Upper lobe of left lung (tissue), 6 donors: ENCODE measurements at regions not wholly inside any gene's neighbourhood (a gene's known extent, or its start where the extent isn't known, plus 50 kb on each side); places are given as distances from the start of the nearest gene placed in this dataset.

Experiments
- ATAC-seq, 2 donors: fragments of 200-7000 bp; cut with Tn5 transposase; one replicate each; pipeline ENCODE4 v1.9.1; 2022; ENCODE audit warnings: mild to moderate bottlenecking in 2 of 2, moderate library complexity in 2 of 2; ENCODE audit not compliant: low FRiP score in 2 of 2
- DNase-seq, 2 donors: peaks; one replicate each; pipeline ENCODE4 v3.0.0-alpha.2; 2019 to 2020
- H3K27ac ChIP-seq, 4 donors: fragments of 200-600 bp; sonication (generic); one replicate each; pipeline ENCODE4 v1.5.1; 2016 to 2019
- H3K27me3 ChIP-seq, 4 donors: fragments of 200-600 bp; sonication (generic); one replicate each; pipeline ENCODE4 v1.5.1; 2017 to 2019
- H3K36me3 ChIP-seq, 4 donors: fragments of 200-600 bp; sonication (generic); one replicate each; pipeline ENCODE4 v1.5.1; 2016 to 2019
- H3K4me1 ChIP-seq, 4 donors: fragments of 200-600 bp; sonication (generic); one replicate each; pipeline ENCODE4 v1.5.1; 2018 to 2019
- H3K4me3 ChIP-seq, 4 donors: fragments of 200-600 bp; sonication (generic); one replicate each; pipeline ENCODE4 v1.5.1; 2017 to 2019; ENCODE audit warnings: mild to moderate bottlenecking in 2 of 4, moderate library complexity in 1 of 4
- H3K9me3 ChIP-seq, 4 donors: fragments of 200-600 bp; sonication (generic); one replicate each; pipeline ENCODE4 v1.5.1; 2018 to 2019
- EP300 ChIP-seq, 4 donors: sonication (generic); formaldehyde crosslinking; IDR thresholded peaks; one replicate each; pipeline ENCODE4 v1.5.1; 2017; ENCODE audit warnings: antibody characterized with exemption in 4 of 4, control low read depth in 2 of 4
- POLR2A ChIP-seq, 4 donors: fragments of 450-650 bp; IDR thresholded peaks; one replicate each; pipeline ENCODE4 v1.5.1; 2016 to 2017; ENCODE audit warnings: antibody characterized with exemption in 4 of 4, mild to moderate bottlenecking in 2 of 4
- POLR2AphosphoS5 ChIP-seq, 2 donors: sonication (generic); formaldehyde crosslinking; IDR thresholded peaks; one replicate each; pipeline ENCODE4 v1.5.1; 2017; ENCODE audit warnings: antibody characterized with exemption in 2 of 2
- WGBS, 2 donors: methylation state at CpG; one replicate each; pipeline ENCODE4 v1.1.5; 2017 to 2018; 5-methylcytosine and 5-hydroxymethylcytosine counted together
- TF ChIP-seq, protein P1 (sequence below), 6 experiments: fragments of 450-650 bp in 4 of 6; fragments of 200-600 bp in 2 of 6; sonication (generic) in 2 of 6; IDR thresholded peaks; one replicate each; pipeline ENCODE4 v1.5.1; 2016 to 2019; ENCODE audit warnings: antibody characterized with exemption in 6 of 6
- donor health status: DM: no; HTN: no; CAD: no; lungs with moderate emphysema.
- donor health status: DM: no; HTN: yes; CAD: no; lungs with severe emphysema.

DNA sequence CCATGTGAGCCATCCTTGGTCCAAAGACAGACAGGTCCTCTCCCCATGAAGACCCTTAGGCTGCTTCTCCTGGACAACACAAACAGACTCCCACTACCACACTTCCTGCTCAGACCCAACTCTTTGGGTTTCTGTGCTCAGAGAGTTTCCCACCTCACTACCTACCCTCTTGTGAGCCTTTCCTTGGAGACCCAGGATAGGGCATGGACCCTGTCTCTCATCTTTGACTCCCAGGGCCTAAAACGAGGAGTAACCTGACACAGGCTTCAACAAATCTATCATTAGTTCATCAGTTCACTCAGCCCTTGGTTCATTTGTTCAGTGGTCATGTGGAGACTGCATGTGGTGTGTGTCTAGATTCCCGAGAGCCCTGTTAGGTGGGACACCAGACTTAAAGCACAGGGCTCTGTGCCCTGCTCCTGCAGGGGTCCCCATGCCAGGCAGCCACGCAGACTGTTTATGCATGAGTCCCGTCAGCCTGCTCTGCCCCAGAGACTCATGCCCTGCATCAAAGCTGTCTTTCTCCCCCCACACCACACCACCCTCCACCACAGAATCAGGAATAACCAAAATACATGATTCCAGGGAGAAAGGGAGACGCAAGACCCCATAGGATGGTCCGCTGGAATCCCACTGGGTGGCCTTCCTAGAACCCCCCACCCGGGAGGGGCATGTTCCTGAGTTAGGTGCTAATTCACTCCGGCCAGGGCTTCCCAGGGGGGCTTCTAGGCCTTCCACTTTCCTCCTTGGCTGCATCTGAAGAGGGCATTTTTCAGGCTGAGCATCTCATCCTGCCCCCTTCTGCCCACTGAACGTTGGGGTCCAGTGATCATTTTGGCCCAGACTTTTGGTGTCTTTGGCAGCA is 100.2 kb upstream of the TEX51 start:
- Histone ChIP-seq H3K4me3 (no peak overlapping the region), H3K36me3 (no peaks in the 10 kb centered on the region), H3K9me3 (no peaks in the 10 kb centered on the region), H3K27ac (no peak overlapping the region), H3K27me3 (no peaks in the 10 kb centered on the region), H3K4me1 (no peaks in the 10 kb centered on the region)
- ATAC-seq (no peak), DNase-seq (no peak)
- WGBS, 2 donors, result 66 to 72% methylated on average over 9 of the region's 9 CpGs
- TF ChIP-seq POLR2A (IDR thresholded peaks at IDR 0.05) (no peak), EP300 (IDR thresholded peaks at IDR 0.05) (no peak), POLR2AphosphoS5 (IDR thresholded peaks at IDR 0.05) (no peak)
- TF ChIP-seq, protein P1, sequence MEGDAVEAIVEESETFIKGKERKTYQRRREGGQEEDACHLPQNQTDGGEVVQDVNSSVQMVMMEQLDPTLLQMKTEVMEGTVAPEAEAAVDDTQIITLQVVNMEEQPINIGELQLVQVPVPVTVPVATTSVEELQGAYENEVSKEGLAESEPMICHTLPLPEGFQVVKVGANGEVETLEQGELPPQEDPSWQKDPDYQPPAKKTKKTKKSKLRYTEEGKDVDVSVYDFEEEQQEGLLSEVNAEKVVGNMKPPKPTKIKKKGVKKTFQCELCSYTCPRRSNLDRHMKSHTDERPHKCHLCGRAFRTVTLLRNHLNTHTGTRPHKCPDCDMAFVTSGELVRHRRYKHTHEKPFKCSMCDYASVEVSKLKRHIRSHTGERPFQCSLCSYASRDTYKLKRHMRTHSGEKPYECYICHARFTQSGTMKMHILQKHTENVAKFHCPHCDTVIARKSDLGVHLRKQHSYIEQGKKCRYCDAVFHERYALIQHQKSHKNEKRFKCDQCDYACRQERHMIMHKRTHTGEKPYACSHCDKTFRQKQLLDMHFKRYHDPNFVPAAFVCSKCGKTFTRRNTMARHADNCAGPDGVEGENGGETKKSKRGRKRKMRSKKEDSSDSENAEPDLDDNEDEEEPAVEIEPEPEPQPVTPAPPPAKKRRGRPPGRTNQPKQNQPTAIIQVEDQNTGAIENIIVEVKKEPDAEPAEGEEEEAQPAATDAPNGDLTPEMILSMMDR (IDR thresholded peaks at IDR 0.05), result no peak

DNA sequence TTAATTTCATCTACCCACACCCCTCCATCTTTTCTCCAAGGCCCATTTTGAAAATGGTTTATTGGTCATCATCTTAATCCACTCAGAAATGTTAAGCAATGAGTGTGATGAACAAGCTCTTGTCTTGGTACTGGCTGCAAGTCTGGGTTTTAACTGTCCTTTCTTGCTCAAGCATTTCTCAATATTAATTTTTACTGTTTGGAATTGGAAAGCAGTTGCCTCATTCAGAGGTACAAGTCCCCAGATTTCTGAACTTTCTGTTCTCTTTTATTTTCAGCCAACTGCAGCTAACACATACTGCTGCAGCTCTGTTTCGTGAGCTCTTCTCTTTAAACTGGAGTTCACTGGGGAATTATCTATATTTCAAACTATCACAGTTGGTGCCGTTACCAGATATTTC is 99.4 kb upstream of the TEX51 start:
- TF ChIP-seq EP300 (IDR thresholded peaks at IDR 0.05) (no peak), POLR2A (IDR thresholded peaks at IDR 0.05) (no peak), POLR2AphosphoS5 (IDR thresholded peaks at IDR 0.05) (no peak)
- TF ChIP-seq, protein P1 (IDR thresholded peaks at IDR 0.05), result no peak
- DNase-seq (no peak), ATAC-seq (no peak)
- WGBS, 2 donors, result 71 to 78% methylated on average over 2 of the region's 2 CpGs
- Histone ChIP-seq H3K27me3 (no peaks in the 10 kb centered on the region), H3K4me1 (no peaks in the 10 kb centered on the region), H3K36me3 (no peaks in the 10 kb centered on the region), H3K4me3 (no peak overlapping the region), H3K27ac (no peak overlapping the region), H3K9me3 (no peaks in the 10 kb centered on the region)

DNA sequence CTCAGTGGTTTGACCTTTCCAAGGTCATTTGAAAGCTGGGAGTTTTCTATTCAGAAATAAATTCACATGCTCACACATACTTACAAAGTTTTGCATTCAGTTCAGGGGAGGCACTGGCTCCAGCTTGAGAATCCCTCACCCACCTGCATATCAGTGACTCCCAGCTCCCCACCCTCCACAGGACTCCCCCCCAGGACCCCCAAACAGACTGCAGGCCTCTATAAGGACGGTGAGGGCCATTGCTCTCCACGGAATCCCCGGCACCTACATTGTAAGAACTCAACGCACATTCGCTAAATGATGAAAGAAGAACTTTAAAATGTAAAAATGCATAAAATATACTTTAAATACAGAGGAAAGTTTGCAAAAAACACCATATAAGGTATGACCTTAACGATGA is 97.2 kb upstream of the TEX51 start:
- Histone ChIP-seq H3K27ac (no peak overlapping the region), H3K36me3 (no peaks in the 10 kb centered on the region), H3K9me3 (no peaks in the 10 kb centered on the region), H3K4me3 (no peak overlapping the region), H3K4me1 (no peaks in the 10 kb centered on the region), H3K27me3 (no peaks in the 10 kb centered on the region)
- DNase-seq (no peak), ATAC-seq (no peak)
- WGBS, 2 donors, result 87 to 88% methylated on average over 6 of the region's 6 CpGs
- TF ChIP-seq EP300 (IDR thresholded peaks at IDR 0.05), result no peak
- TF ChIP-seq POLR2AphosphoS5 (IDR thresholded peaks at IDR 0.05), result no peak
- TF ChIP-seq, protein P1 (IDR thresholded peaks at IDR 0.05), result no peak
- no peak for TF ChIP-seq POLR2A (IDR thresholded peaks at IDR 0.05)

DNA sequence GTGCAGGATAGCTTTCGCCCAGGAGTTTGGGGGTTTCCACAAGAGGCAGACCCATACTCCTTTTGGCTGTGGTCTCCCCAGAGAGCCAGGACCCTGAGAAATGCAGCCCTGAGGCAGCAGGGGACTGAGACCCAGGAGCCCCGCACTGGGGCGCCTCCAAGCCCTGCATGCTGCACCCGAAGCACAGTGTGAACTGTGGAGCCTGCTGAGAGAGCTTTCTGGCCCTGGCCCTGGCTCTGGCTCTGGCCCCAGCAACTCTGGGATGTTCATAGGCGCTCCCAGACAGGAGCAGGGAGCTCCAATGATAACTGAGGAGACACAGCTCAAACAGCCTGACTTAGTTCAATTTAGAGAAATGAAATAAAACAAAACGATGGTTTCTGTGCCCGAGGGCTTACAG is 96.4 kb upstream of the TEX51 start:
- ATAC-seq (no peak), DNase-seq (no peak)
- no peaks in the 10 kb centered on the region for H3K36me3 ChIP-seq
- WGBS, 2 donors, result 79 to 85% methylated on average over 5 to 7 of the region's 7 CpGs
- TF ChIP-seq POLR2AphosphoS5 (IDR thresholded peaks at IDR 0.05) (no peak), EP300 (IDR thresholded peaks at IDR 0.05) (no peak), POLR2A (IDR thresholded peaks at IDR 0.05) (no peak)
- TF ChIP-seq, protein P1 (IDR thresholded peaks at IDR 0.05), result no peak
- no peak overlapping the region for H3K4me3 ChIP-seq
- H3K27me3 ChIP-seq, result no peaks in the 10 kb centered on the region
- H3K4me1 ChIP-seq, result no peaks in the 10 kb centered on the region
- H3K9me3 ChIP-seq, result no peaks in the 10 kb centered on the region
- no peak overlapping the region for H3K27ac ChIP-seq
